GM18873 (cell line): ENCODE measurements at regions not wholly inside any gene's neighbourhood (a gene's known extent, or its start where the extent isn't known, plus 50 kb on each side); places are given as distances from the start of the nearest gene placed in this dataset.

Experiments
- ATAC-seq: cut with Tn5 transposase; IDR thresholded peaks from one replicate; pipeline ENCODE4 v1.9.1; 2021; ENCODE audit warnings: mild to moderate bottlenecking, moderate library complexity, moderate number of reproducible peaks; ENCODE audit not compliant: unreplicated experiment, low FRiP score

GRCh38 chr5:143761663-143762062 lies 50.3 kb upstream of the HMHB1 start:
- ATAC-seq: no peak

GRCh38 chr5:143760755-143761154 lies 51.2 kb upstream of the HMHB1 start:
- no peak for ATAC-seq

- ATAC-seq: peak; percentile 58
Measured at GRCh38 chr5:143760131-143760505, 51.8 kb upstream of the HMHB1 start.

GRCh38 chr5:143759396-143760130 lies 52.4 kb upstream of the HMHB1 start:
- ATAC-seq: no peak

- peak; percentile 64 for ATAC-seq
Measured at GRCh38 chr5:143758750-143759149, 53.2 kb upstream of the HMHB1 start.

- ATAC-seq: no peak
Measured at GRCh38 chr5:143758015-143758414, 53.9 kb upstream of the HMHB1 start.

- no peak for ATAC-seq
Measured at GRCh38 chr5:143757116-143757515, 54.8 kb upstream of the HMHB1 start.

GRCh38 chr5:143755966-143756365 lies 56.0 kb upstream of the HMHB1 start:
- no peak for ATAC-seq

- no peak for ATAC-seq
Measured at GRCh38 chr5:143752165-143752850, 59.7 kb upstream of the HMHB1 start.

- no peak for ATAC-seq
Measured at GRCh38 chr5:143751342-143751741, 60.6 kb upstream of the HMHB1 start.

GRCh38 chr5:143749581-143750205 lies 62.3 kb upstream of the HMHB1 start:
- ATAC-seq: no peak

- ATAC-seq: no peak
Measured at GRCh38 chr5:143748516-143748915, 63.4 kb upstream of the HMHB1 start.

- no peak for ATAC-seq
Measured at GRCh38 chr5:143742951-143743350, 69.0 kb upstream of the HMHB1 start.

- ATAC-seq: no peak
Measured at GRCh38 chr5:143741421-143741820, 70.5 kb upstream of the HMHB1 start.

GRCh38 chr5:143740956-143741355 lies 71.0 kb upstream of the HMHB1 start:
- ATAC-seq: no peak

GRCh38 chr5:143739746-143740145 lies 72.2 kb upstream of the HMHB1 start:
- no peak for ATAC-seq

- no peak for ATAC-seq
Measured at GRCh38 chr5:143738417-143739401, 73.3 kb upstream of the HMHB1 start.

- no peak for ATAC-seq
Measured at GRCh38 chr5:143737062-143737461, 74.9 kb upstream of the HMHB1 start.

- ATAC-seq: no peak
Measured at GRCh38 chr5:143734456-143734780, 77.5 kb upstream of the HMHB1 start.

- ATAC-seq: no peak
Measured at GRCh38 chr5:143733665-143734455, 78.1 kb upstream of the HMHB1 start.
